NCI-H510A treated with DMSO at 0.1 percent for 48 hours (cell line): ENCODE measurements at regions not wholly inside any gene's neighbourhood (a gene's known extent, or its start where the extent isn't known, plus 50 kb on each side); places are given as distances from the start of the nearest gene placed in this dataset.
"Not testable (repeated sequence)": the region's sequence is repeated elsewhere in the genome, so short reads cannot be mapped to it uniquely, and the experiment has no call there.

Experiments
- DNase-seq: peaks from one replicate; lab custom pipeline; 2025; lab: John Stamatoyannopoulos, UW

GRCh38 chr2:21332993-21333625 is 209.3 kb downstream of the TDRD15 start:
- DNase-seq: no peak

DNA sequence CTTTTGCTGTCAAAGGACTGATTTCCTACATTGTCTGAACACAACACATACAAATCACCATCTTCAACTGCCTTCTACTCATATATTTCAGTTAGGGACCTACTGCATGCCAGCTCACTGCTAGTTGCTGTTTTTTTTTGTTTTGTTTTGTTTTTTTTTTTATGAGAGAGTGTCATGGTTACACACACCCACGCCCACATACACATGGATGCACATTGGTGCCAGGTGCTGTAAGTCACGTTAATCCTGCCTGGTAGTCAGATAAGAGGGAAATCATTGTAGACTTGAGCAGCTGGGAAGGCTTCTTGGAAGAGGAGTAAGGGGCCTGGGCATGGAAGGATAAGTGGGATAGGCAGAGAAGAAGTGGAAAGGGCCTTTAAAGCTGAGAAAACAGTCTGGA is 209.9 kb downstream of the TDRD15 start:
- no peak for DNase-seq

DNA sequence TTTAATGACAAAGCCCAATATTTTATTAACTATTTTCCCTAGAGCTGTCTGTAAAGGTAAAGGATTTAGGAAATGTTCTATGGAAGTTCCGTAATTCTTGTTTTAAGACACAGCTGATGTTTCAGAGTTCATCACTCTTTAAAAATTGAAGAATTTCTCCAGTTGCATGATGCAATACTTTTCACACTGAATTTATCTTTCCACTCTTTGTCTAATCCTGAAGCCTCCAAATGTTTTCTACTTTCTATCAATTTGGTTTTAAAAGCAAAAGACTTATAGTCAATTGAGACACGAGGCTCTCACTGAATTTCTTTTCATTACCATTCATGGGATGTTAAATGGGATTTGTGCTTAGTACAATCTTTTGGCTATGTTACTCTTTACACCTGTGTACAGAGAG is 223.2 kb downstream of the TDRD15 start:
- DNase-seq: no peak

DNA sequence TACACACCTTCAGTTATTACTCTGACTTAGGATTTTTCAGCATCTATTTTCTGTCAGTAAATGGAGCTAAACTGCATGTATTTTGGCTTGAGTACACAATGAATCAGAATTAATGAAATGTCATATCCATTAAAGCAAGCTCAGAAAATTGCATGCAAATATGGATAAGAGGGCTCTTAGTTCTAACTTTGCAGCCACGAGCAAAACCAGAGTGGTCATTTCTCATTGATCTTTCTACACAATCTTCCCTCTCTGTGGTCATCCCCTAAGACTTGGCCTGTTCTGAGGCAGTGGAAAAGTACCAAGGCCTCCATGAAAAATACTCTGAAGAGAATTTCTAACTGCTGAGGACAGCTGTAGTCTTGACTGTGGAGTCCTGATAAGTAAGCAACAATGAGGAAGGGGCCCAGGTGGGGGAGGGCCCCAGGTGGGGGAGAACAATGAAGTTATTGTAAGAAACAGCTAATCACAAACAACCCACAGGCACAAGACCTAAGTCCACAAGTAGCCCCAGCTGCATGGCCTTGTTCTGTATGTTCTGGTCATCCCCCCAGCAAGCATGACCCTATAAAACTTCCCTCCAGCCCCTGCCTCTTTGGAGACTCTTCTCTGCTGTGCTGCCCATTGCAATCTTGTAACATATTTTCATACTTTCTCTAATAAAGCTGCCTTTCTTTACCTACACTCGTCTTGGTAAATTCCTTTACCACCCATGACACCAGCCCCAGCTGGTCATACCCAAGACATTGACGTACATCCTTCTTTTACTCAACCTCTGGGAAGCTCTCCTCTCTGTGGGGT is 230.3 kb downstream of the TDRD15 start:
- no peak for DNase-seq

DNA sequence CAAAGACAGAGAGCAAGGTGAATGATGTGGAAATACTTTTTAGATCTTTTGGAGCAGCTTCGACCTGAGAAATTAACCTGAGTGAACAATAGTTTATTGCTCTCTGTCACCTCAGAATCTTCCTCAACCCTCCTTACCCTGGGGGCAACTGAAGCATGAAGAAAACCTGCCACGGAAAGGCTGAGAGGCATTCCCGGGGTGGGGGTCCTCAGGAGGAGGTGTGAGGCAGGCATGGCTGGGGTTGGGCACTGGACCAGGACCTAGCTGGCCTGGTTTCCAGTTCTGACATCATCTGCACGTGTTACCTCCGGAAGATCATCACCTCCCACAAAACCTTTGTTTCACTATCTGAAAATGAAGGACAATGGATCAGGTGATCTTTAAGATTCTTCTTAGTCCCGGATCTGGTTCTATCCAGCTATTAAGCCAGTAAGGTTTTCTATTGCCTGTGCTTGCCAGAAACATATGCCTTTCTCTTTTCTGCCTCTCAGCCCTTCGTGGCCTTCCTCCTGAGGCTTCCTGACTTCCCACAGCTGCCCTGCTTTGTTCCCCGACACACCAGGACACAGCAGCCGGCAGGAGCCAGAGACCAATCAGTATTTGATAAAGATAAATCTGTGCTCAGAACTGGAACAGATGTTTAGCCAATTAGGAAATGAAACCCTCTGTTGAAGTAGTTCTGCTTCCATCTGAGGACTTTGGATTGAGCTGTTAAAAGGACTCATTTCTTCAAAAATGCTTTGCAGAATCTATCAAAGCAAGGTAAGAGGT is 232.5 kb downstream of the TDRD15 start:
- DNase-seq: no peak

GRCh38 chr2:21356857-21357255 is 233.1 kb downstream of the TDRD15 start:
- no peak for DNase-seq

DNA sequence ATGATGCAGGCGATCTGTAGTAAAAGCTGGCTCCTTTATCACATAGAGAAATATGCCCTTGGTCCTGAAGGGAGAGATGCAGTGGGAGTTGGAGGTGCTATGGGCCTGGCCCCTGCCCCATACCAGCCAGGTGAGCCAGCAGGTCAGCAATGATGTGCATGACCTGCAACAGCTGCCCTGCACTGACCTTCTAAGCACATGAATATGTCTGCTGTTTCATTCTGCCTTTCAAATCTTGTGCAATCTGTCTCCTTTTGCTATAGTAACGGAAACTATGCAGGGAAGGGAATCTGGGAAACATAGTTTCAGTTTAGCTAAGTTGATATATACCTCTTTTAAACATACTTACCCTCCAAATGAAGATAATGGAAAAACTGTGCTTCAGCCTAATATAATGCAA is 235.2 kb downstream of the TDRD15 start:
- DNase-seq: no peak

DNA sequence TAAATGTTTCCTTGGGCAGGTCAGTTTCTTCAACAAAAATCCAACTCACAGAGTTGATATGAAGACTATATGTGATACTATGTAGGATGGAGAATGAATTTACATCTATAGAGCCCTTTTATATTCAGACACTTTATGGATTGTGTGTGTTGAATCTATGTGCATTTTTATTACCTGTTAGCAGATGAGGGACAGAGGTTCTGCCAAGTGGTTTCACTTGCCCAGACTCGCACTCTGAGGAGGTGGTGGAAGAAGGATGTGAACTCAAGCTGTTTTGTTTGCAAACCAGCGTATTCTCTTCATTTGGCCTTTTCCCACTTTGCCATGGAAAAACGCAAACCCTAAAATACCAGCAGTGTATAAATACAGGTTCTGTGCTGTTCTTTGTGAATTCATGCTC is 237.6 kb downstream of the TDRD15 start:
- no peak for DNase-seq

- no peak for DNase-seq
Measured at GRCh38 chr2:21361957-21362486, 238.3 kb downstream of the TDRD15 start.

DNA sequence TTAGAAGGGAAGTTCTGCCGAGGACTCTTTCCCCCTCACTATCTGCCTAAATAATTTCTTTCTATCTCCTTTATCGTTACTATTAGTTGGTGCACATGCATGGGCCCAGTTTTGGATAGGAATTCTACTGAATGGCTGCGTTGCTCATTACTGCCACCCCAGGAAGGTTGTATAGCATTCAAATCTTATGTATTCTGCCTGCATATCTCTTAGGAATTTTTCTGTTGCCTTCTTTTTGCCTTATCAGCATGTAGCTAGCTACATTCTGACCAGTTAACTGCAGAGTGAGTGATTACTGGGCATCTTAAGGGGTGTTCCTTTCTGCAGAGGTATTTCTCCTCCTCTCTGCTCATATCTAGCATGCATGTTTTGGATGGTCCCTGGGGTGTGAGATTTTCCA is 239.6 kb downstream of the TDRD15 start:
- DNase-seq: no peak

- DNase-seq: no peak
Measured at GRCh38 chr2:21367421-21367820, 243.7 kb downstream of the TDRD15 start.

DNA sequence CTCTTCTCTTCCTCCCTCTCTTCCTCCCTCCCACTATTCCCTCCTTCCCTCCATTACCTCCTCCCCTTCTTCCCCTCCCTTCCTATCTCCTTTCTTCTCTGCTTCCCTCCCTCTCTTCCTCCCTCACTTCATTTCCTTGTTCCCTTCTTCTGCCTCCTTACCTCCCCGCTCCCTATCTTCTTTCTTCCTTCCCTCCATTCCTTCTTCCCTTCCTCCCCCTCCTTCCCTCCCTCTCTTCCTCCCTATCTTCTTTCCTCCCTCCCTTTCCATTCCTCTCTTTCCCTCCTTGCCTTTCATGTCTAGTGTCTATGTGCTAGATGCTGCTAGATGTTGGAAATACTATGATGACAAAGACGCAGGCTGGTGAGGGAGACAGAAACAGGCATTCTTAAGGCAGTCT is 246.0 kb downstream of the TDRD15 start:
- DNase-seq: no peak

DNA sequence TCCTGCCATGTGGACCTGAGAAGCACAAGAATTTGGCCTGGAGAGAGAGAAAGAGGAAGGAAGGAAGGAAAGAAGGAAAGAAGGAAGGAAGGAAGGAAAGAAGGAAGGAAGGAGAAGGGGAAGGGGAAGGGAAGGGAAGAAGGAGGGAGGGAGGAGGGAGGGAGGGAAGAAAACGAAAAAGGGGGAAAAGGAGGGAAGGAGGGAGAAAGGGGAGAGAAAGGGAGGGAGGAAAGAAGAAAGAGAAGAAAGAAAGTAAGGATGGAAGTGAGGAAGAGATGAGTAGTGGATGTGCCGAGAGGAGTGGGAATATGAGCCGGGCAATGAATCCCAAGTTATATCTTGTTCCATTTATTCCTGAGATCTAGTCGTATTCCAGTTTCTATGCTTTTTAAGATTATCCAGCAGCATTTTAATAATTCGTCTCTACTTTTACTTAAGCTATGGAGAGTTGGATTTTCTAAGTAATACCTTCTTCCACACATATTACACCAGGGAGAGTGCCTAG is 247.8 kb downstream of the TDRD15 start:
- DNase-seq: no peak

DNA sequence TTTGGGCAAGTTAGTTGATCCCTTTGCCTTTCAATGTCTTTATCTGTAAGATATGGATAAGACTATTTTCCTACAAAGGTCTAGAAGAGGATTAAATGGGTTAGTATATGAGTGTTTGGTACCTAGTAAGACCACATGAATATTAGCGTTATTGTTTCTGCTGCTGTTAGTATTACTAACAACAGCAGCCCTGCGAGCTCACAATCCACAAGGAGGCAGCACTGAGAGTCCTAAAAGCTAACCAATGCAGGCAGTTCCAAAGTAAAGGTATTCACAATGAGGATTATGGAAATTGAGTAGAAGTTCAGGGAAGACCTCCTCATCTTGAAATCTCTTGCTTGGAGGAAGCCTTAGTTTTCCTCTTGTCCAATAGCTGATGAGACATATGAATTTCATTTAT is 248.9 kb downstream of the TDRD15 start:
- DNase-seq: no peak

DNA sequence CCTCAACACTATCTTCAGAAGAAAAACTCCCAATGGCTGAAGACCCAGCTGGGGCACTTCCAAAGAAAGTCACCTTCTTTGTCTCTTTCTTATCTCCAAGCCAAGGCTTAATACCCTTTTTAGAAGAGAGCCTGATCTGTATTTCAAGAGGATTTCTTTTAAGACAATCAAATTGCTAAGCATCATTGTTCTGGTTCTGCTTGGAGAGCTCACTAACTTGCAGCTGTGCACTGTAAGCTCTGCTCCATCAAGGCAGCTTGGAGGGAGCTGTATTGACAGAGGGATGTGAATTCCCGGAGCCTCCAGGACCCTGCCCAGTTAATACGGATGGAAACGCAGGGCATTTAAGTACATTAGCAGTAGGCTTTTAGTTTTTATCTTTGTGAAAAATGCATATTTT is 253.1 kb downstream of the TDRD15 start:
- DNase-seq: no peak

DNA sequence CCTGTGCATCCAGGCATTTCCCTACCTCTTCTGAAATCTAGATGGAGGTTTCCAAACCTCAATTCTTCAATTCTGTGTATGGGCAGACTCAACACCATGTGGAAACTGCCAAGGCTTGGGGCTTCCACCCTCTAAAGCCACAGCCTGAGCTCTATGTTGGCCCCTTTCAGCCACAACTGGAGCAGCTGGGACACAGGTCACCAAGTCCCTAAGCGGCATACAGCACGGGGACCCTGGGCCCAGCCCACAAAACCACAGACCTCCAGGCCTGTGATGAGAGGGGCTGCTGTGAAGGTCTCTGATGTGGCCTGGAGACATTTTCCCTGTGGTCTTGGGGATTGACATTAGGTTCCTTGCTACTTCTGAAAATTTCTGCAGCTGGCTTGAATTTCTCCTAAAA is 255.4 kb downstream of the TDRD15 start:
- no peak for DNase-seq

- not testable (repeated sequence) for DNase-seq
Measured at GRCh38 chr2:21379668-21380067, 255.9 kb downstream of the TDRD15 start.

DNA sequence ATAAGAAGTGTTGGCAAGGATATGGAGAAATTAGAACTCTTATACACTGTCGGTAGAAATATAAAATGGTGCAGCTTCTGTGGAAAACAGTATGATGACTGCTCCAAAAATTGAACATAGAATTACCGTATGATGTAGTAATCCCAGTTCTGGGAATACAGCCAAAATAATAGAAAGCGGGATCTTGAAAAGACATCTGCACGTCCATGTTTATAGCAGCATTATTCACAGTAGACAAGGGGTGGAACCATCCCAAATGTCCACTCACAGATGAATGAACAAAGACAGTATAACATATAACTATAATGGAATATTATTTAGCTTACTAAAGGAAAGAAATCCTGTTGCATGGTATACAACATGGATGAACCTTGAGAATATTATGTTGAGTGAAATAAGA is 257.7 kb downstream of the TDRD15 start:
- DNase-seq: no peak

DNA sequence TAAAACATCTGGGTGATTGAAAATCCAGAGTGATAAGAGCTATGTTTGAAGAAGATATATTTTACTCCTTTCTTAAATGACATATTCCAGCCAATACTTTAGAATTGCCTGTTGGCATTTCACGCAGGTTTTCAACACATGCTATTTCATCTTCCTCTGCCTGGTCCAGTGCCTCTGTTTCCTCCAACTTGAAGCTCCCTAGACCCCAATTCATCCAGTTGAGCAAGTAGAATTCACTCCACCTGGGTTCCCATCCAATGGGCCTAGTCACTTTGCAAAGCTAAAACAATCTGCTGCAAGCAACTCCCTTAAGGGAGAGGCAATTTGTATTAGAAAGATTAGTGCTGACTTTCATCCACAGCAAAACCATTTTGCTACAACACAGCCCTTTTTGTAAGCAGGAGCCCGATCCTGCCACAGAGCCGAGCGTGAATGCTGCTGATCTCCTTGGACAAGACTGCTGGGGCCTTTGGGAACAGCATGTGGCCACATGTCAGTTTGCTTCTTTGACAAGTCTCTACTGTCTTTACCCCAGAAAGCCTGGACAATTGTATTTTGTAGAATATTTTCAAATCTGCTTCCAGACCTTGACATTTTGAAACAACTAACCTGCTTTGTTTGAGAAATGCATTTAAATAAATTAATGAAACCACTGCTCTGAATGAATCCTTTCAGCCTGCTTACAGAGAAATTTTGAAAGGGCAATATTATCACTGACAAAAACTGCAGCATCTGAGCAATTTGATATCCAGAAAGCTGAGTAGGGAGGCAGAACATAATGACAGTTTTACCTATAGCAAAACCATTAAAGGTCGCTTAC is 259.1 kb downstream of the TDRD15 start:
- DNase-seq: no peak

GRCh38 chr2:21386666-21387065 is 262.9 kb downstream of the TDRD15 start:
- DNase-seq: no peak

DNA sequence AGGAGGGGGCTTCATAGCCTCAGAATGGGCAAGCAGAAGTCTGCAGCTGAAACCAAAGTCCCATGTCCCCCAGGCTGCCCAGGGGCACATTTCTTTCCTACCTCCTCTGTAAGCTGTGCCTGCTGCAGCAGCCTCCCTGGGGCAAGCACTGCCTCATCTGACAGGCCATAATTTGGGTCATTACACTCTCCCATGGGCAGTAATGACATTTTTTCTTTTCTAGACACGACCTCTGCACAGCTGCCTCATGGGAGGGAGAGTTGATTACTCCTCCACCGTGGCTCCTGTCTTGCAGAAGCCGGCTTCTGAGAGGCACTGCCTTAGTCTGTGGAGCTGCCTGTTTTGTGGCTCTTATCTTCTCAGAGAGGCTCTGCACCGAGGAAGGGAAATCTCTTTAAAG is 268.9 kb downstream of the TDRD15 start:
- DNase-seq: no peak

DNA sequence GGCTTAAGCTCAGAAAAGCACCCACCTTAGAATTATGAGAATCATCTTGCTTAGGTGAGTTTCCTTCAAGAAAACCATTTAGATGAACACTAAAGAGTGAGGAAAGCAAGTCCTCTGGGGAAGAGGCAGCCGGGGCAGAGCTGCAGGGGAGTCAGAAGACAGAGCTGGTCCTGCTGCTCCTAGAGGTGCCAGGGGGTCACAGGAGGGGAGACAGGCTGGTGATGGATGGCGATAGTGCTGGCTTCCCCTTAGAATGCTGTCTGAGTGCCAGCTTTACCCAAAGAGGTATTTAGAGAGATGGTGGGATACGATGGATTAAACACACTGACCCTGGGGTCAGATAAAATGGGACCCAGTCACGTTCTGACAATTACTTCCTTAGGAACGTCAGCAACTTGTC is 269.4 kb downstream of the TDRD15 start:
- no peak for DNase-seq
